DLD1 (cell line): ENCODE measurements at regions not wholly inside any gene's neighbourhood (a gene's known extent, or its start where the extent isn't known, plus 50 kb on each side); places are given as distances from the start of the nearest gene placed in this dataset.
"Not testable (repeated sequence)": the region's sequence is repeated elsewhere in the genome, so short reads cannot be mapped to it uniquely, and the experiment has no call there.

ENCODE experiments used
- in situ Hi-C: cut with HindIII; loops from 2 replicates; pipeline ENCODE4 v1.10.0; 2017; ENCODE audit warnings: low sequenced_read_pairs

DNA sequence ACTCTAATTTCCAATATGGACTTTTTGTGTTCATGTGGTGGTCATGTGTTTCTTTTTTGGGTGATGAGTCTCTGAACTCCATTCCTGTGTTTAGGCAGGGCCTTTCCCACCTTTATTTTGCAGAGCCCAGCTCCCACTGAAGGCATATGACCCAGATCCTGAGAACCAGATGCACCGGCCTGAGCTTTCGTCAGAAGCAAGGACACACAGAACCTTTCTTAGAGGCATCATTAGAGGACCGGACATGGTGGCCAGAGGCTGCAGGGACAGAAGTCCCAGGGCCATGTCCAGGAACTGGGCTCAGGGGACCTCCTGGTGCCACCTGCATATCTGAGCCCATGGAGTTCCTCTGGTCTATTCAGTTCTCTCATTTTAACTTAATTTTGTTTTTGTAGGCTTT lies 200.9 kb upstream of the ZNF32 start:
- in situ Hi-C loops, result loop anchor here (5.0 kb wide), 2 partner anchors 53 to 92 kb away; no protein-coding TSS in a partner anchor

- in situ Hi-C loops, result loop anchor here (5.0 kb wide), 2 partner anchors 55 to 90 kb away; no protein-coding TSS in a partner anchor
Measured at GRCh38 chr10:43846968-43847367, 198.3 kb upstream of the ZNF32 start.

DNA sequence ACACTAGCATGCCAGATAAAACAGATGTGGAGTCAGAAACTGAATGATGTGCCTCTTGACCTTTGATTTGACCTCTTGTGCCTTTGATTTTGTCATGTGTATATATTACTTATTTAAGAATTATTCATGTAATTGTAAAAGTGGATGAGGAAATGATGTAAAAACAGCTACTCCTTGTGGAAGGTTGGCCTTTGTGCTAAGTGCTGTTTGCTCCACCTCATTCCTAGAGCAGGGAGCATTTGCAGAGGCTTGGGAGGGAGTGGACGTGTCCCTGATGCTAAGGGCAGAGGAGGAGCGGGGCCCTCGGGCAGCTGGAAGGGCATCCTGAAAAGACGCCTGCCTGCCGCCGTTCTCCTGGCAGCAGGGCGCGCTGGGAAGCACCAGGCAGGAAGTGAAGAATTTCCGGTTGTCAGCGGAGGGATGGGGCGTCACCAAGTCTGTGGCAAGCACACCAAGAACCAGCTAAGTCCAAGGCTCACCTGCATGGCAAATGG lies 197.6 kb upstream of the ZNF32 start:
- in situ Hi-C loops, result loop anchor here (5.0 kb wide), 2 partner anchors 56 to 89 kb away; no protein-coding TSS in a partner anchor

DNA sequence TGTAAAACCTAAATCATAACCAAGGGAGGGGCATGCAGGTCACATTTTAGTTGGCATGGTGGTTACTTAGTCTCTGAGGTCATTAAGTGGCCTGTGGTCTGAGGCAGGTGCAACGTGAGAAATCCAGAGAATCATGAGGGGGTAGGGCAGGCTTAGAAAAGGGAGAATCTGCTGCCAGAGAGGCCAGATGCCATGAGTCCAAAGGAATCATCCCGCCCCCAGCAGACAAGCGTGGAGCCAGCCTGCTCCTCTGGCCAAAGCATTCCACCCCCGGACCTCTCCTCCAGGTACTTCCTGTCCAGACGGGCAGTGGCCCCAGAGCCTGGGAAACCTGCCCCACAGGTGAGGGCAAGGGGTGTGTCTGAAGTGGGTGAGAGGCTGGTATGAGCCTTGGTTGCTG lies 196.4 kb upstream of the ZNF32 start:
- in situ Hi-C loops, result loop anchor here (5.0 kb wide), 2 partner anchors 57 to 88 kb away; no protein-coding TSS in a partner anchor

GRCh38 chr10:43844221-43844620 lies 195.5 kb upstream of the ZNF32 start:
- in situ Hi-C loops, result no loop called here

DNA sequence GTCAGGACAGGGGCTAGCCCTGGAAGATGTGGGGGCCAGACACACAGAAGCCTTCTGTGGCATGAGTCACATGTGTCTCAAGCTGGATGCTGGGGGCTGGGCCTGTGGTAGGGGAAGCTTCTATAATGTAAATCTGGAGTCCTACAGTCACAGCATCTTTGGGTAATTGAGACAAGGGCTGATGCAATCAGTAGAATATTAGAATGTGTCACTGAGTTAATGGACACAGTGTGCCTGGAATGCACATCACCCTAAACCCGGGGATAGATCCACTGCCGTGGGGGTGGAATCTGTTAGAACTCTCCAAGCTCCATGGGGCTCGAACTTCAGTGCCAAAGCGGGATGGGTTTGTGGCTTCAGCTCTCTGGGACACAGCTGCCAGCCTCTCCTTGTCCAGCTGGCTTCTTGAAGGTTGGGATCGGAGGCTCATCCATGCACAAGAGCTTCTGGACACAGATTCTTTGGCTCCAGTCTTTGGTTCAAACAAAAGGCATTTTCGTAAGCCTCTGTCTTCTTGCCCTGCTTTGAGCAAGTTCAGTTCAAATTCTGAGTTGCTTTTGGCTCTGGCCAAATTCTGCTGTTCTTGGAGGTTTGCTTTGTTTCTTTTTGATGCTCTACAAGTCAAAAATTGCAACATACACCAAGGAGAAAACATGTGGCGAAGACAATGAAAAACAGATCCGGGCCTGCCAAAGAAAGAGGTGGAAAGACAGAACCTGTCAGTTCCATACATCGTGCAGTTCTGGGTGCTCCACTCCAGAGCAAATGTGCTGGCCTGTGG lies 194.8 kb upstream of the ZNF32 start:
- in situ Hi-C loops, result no loop called here

DNA sequence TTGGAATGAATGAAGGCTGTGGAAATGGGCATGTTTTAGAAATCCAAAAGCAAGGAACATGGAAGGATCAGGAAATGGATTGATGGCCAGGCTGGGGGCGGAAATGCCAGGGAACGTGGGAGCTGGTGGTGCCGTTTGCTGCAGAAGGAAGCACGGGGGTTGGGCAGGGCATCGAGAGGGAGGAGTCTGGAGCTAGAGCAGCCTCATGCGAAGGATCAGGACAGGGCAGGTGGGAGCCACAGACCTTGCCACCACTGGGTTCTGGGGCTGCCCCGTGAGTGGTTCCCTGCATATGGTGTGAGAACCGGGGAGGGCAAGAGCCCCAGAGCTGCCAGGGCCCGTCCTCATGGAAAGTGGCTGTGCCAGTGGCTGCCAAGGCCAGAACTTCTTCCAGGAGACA lies 193.8 kb upstream of the ZNF32 start:
- in situ Hi-C loops, result no loop called here

DNA sequence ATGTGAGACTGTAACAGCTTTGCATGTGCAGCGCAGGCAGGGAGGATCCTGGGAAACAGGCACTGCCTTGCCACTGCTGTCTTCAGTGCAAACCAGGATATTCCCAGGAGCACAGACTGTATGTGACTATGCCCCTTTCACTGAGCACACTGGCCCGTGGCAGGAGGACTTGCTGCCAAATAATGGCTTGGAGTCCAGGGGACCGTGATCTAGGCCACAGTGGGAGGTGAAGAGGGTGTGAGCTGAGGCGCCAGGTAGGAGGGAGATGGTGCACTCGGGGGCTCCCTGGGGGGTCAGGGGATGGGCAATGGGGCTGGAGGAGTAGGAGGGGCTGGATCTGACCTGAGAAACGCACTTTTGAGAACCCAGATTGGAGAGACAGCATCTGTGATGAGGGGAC lies 193.4 kb upstream of the ZNF32 start:
- in situ Hi-C loops, result no loop called here

DNA sequence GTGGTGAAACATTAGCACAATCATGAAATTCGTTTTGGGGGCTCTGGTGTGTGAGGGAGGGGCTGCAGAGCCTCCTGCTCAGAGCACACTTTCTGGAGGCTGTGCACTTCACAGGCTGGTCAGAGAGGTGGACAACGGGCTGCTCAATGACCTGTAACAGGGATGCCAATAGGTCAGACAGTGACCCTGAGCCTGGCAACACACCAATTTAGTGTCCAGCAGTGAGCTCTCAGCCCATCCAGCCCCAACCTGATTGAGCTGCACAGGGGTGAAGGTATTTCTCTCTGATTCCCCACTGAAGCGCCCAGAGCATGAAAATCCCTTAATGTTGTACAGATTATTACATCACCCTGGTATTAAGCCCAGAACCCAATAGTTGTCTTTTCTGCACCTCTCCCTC lies 191.3 kb upstream of the ZNF32 start:
- in situ Hi-C loops, result no loop called here

GRCh38 chr10:43834751-43835150 lies 186.1 kb upstream of the ZNF32 start:
- in situ Hi-C loops, result not testable (repeated sequence)

GRCh38 chr10:43827853-43828252 lies 179.2 kb upstream of the ZNF32 start:
- in situ Hi-C loops, result loop anchor here (5.0 kb wide), 1 partner anchor 69 kb away; no protein-coding TSS in a partner anchor

- in situ Hi-C loops, result loop anchor here (5.0 kb wide), 1 partner anchor 71 kb away; no protein-coding TSS in a partner anchor
Measured at GRCh38 chr10:43825984-43826383, 177.3 kb upstream of the ZNF32 start.

GRCh38 chr10:43825421-43825820 lies 176.7 kb upstream of the ZNF32 start:
- in situ Hi-C loops, result loop anchor here (5.0 kb wide), 1 partner anchor 72 kb away; no protein-coding TSS in a partner anchor

DNA sequence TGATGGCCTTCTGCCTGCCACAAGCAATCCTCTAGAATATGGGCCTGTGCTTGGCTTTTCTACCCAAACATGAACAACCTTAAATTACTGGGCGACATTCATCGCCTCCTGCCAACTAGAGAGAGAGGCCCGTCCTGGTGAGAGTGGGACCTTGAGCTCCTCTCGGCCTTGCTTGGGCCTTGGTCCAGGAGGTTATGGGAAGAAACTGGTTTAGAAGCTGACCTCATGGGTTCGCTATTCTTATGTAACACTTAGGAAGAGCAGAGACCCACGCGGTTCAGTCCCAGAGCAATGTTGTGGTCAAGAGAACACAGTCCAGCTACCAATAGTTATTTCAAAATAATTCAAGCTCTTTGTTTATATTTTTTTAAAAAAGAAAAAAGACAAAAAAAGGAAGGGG lies 176.3 kb upstream of the ZNF32 start:
- in situ Hi-C loops, result loop anchor here (5.0 kb wide), 1 partner anchor 72 kb away; no protein-coding TSS in a partner anchor

GRCh38 chr10:43822631-43823580 lies 174.2 kb upstream of the ZNF32 start:
- in situ Hi-C loops, result no loop called here

DNA sequence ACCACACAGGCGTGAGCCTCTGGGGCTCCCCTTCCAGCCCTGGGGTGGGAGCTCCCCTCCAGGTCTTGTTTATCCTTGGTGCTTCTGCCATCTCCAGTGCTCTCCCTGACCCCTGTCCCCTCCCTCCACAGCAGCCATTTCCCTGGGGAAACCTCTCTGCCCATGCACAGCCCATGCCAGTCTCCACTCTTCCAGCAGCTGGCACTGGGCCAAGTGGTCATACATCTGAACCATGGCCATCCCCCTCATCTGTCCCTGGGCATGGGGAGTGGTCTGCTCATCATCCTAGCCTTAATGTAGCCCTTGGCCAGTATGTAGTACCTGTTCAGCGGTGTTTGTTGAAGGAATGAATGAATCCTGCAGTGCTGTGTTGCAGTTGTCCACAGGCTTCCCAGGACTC lies 172.4 kb upstream of the ZNF32 start:
- in situ Hi-C loops, result no loop called here

- in situ Hi-C loops, result no loop called here
Measured at GRCh38 chr10:43820663-43821062, 172.0 kb upstream of the ZNF32 start.

- in situ Hi-C loops, result no loop called here
Measured at GRCh38 chr10:43819464-43820230, 171.0 kb upstream of the ZNF32 start.

GRCh38 chr10:43818687-43819086 lies 170.0 kb upstream of the ZNF32 start:
- in situ Hi-C loops, result no loop called here

DNA sequence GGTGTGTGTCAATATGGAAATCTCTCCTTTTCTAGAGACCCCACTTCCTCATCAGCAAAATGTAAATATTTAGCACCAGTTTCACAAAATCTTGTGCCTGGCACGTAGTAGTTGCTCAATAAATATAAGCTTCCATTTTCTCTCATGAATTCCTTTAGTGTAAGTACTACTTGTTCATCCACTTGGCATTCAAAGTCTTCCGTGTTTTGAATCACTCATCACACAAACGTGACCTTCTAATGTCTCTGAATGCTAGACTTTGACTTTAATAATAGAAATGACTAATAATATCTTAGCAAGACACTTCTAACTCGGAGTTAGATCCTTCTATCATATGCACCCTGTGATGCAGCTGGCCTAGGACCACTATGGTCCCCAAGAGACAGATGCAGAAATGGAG lies 168.7 kb upstream of the ZNF32 start:
- in situ Hi-C loops, result no loop called here
